HG02885 (cell line): ENCODE measurements at regions not wholly inside any gene's neighbourhood (a gene's known extent, or its start where the extent isn't known, plus 50 kb on each side); places are given as distances from the start of the nearest gene placed in this dataset.

ENCODE experiments used
- ATAC-seq: cut with Tn5 transposase; IDR thresholded peaks from one replicate; pipeline ENCODE4 v1.9.1; 2021; ENCODE audit warnings: mild to moderate bottlenecking; ENCODE audit not compliant: unreplicated experiment, poor library complexity

DNA sequence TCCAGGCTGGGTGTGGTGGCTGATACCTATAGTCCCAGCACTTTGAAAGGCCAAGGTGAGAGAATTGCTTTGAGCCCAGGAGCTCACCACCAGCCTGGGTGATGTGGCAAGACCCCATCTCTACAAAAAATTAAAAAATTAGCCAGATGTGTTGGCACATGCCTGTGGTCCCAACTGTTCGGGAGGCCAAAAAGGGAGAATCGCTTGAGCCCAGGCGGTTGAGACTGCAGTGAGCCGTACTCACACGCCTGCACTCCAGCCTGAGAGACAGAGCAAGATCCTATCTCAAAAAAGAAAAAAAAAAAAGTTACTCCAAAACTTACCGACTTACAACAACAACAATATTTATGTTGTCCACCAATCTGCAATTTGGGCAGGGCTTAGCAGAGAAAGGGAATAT, 178.0 kb upstream of the FN1 start:
- ATAC-seq = no peak

DNA sequence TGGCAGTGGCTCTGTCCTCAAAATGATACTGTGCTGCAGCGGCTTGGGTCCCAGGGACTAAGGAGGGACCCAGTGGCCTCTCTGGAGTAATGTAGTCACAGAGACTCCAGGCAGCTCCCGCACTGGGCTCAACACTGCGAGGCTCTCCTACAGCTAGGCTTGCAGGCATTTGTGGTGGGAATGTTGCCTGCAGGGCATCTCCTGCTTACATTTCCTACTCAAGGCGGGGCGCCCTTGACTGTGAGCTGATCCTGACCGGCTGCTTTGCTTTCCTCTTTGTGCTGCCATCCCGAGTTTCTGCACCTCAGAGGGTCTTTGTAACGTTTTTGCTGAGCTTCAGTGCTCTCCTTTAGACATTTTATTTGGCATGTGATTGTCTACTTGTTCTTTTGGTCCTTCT, 177.4 kb upstream of the FN1 start:
- ATAC-seq = no peak

DNA sequence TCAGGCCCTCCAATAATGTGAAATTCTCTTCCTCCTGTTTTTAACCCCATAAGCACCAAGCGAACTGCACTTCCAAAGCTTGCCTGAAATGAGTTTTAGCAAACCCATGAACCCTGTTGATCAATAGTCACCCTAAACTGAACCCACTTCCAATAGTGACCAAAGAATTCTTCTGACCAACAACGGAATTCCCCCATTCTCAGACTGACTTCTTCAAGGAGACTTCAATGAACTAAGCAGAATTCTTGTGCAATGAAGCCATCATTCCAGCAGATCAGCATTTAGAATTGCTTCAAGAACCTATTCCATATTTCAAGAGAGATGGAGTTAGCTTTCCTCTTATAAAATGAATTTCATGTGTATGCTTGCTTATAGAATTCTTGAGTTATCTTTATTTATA, 176.9 kb upstream of the FN1 start:
- ATAC-seq = no peak

DNA sequence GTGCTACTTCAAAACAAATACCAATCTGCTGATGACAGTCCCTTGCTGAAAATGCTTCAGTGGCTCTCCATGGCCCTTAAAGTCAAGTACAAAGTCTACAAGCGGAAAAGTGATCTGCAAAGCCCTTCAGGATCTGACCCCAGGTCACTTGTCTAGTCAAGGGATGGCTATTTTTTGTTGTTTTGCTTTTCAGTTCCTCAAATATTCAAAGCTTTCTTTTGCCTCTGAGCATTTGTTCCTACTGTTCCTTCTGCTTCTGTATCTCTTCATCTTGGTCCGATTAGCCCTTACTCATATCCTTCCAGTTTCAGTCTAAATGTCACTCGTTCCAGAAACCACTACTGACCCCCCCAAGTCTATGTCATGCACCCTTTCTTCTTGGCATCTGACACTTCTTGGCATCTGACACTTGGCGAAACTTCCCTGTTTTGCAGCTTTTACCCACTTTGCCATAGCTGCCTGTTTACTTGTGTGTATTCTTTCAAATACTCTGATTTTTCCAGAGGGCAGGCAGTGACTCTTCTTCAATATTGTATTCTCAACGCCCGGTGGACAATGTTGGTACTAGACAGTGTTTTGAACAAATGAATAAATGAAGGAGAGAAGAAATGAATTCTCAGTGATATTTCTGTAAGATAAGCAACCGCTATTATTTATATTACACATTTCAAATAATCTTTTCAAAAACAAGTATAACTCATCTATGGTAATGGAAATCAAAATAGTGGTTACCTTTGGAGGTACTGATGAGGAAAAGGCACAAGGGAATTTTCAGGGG, 175.9 kb upstream of the FN1 start:
- ATAC-seq = peak; percentile 54

DNA sequence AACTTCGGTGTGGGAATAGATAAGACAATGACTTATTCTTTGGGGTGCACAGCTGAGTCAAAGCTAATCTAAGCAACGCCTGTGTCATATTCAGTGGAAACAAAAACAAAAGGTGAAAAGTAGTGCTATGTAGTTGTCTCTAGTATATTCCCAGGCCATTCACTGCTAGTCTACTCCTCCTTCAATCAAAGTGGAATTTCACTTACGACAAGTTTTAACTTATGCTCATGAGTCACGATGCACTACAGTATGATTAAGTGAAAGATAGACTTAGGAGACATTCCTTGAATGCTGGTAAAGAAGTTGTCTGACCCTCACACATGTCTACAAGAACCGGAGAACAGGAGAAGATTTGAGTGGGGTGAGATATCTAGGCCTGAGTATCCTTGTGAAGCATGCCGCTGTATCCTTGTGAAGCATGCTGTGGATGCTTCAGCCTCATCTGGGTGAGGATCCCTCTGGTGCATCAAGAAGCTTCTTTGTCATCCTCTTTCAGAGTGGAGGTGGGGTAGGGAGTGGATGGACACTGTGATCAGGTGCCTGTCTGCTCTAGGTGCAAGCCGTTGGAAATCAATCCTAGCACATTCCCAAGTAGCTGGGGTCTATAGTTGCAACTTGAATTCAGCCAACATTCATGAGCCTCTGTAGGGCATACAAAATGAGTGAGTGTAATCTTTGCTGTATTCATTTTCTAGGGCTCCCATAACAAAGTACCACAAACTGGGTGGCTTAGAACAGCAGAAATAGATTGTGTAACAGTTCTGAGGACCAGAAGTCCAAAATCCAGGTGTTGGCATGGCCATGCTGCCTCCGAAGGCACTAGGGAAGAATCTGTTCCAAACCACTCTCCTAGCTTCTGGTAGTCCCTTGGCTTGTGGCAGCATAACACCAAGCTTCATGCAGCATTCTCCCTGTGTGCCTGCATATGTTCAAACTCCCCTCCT, 173.5 kb upstream of the FN1 start:
- no peak for ATAC-seq

DNA sequence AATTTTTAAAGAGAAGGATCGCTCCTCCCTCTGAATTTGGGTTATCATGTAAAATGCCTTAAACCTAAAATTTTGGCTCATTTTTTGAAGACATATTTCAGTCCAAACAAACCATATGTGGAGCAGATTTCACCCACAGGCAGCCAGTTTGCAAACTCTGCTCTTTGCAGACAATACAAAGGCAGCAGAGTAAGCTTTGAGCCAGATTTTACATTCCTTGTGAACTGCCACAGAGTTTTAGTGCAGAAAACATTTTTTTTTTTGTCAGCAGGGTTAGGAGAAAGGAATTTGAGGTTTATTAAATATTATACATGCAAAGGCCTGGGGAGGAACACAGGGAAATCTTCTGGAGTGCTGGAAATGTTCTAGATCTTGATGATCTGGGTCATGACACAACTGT, 171.9 kb upstream of the FN1 start:
- no peak for ATAC-seq

DNA sequence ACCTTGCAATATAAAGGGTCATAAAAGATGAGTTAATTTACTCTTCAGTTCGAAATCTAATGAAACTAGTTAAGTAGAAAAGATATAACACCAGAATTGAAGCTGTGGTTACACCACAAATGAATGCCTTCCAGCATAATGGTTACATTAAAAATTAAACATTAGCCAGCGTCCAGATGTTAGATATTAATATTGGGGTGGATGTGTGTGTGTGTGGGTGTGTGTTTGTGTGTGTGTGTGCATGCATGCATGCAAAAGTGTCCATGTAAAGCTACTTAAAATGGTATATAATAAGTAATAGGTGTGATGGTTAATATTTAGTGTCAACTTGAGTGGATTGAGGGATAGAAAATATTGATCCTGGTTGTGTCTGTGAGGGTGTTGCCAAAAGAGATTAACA, 170.4 kb upstream of the FN1 start:
- ATAC-seq = no peak

DNA sequence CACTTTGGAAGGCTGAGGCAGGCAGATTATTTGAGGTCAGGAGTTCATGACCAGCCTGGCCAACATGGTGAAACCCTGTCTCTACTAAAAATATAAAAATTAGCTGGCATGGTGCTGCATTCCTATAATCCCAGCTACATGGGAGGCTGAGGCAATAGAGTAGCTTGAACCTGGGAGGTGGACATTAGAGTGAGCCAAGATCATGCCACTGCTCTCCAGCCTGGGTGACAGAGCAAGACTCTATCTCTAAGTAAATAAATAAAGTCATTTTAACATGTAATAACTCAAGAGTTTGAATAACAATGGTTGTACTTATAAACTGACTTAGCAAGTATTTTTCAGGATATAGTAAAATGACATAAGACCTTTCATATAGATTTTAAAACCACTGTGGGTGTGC, 169.3 kb upstream of the FN1 start:
- no peak for ATAC-seq

DNA sequence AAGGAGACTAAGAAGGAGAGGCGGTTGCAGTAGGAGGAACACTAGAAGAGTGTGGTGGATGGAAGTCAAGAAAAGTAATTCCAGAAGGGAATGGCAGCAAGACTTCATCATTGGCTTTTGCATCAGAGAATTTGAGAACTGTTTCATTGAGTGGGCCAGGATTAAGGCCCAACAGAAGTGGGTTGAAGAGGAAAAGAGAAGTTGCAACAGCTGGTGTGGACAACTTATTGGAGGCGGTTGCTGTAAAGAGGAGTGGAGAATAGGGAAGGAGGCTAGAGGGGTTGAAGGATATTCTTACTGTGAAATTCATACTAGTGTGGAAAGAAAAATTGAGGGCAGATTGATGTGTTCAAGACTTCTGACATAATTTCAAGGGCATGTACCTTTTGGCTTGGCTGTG, 168.7 kb upstream of the FN1 start:
- no peak for ATAC-seq

DNA sequence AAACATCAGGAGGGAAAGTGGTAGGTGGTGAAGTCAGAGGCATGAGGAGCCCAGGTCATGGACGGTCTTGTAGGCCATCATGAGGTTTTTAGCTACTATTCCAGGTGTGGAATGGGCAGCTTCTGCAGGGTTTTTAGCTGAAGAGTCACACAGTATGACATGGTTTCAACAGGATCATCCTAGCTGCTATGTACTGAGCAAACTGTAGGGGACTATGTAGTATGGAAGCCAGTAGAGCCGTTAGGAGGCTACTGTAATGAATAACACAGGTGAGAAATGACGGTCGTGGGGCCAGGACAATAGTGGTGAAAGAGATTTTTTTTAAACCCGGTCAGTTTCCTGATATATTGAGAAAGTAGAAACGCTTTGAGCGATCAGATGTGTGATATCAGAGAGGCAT, 167.6 kb upstream of the FN1 start:
- no peak for ATAC-seq

DNA sequence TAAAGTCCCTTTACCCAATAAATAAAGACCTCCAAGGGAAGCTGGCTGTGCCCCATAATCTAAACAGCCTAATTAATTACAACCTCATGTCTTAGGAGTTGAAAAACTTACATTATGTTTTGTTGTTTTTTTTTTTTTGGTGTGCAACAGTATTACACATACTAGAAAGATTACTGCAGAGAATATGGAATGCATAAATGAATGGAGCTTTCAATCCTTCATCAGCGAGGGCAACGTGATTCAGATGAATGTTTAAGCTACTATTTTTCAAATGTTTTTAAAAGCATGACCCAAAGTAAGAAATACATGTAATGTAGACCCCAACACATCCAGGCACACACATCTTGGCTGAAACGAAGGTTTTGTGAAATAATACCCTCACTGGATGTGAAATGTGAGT, 167.1 kb upstream of the FN1 start:
- ATAC-seq = no peak

DNA sequence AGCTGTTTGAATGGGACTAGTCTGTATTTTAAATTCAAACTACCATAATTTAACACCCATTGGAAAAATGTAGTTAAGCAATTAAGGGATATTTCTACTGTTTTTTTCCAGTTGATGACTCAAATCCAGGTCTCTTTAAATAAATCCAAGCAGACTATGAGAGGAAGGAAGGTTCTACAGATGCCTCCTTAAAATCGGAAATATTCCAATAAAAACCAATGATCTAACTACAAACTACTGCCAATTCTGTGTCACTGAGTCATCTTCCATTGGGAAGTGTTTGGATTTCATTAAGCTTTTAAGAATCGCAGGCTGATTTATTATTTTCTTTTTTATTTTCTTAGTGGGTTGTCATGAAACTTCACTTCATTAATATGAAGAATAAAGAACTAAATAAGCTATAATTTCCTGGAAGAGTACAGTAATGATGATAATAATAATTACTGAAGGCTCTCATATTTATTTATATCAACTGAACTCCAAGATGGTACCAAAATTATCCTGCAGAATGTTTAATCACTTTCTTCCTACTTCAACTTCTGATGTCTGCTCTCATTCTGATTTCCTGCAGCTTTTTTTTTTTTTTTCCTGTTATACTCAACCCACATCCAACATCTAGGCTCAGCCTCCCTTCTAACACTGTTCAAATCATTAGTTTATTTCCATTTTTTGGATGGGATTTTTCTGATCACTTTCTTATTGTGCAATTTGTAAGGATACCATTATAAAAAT, 166.3 kb upstream of the FN1 start:
- no peak for ATAC-seq

DNA sequence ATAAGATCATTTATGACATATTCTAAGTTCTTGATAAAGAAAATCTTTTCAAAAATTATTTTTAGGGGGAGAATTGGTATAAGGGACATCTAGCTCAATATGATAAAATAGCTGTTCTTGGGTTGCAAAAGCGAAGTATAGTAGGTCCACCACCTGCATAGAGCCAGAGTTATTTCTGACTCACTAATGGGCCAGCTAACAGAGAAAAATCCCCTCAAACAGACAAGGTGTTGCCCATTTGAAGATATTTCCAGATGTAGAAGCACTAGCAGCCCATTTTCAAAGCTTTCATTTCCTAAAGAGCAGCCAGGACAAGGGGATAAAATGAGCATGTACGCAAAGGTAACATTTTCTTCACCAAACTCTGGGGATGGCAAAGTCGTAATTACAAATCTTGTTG, 165.7 kb upstream of the FN1 start:
- no peak for ATAC-seq

DNA sequence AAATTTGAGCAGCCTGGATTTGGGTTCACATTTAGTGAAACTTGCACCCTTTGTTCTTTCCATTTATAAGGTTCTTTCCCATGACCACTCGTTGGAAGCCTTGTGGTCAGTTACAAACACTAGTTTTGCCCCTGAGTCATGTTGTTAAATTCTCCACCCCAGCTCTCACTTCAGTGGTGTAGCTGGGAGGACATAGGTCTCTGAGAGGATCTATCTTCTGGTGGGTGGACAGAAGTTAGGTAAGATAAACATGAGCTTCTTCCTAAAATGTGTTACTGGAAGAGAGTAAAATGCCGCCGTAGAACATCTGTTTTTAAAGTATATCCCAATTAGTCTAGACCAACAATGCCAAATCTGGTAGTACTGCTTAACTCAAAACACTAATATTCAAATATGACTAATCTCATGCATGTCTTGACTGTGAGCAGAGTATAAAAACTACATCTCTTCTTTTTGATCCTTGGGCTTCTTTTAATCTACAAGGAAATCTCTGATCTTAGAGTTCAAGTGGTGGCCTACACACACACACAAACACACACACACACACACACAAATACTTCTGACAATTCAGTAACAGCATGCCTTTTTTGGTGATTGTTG, 162.6 kb upstream of the FN1 start:
- ATAC-seq = no peak

DNA sequence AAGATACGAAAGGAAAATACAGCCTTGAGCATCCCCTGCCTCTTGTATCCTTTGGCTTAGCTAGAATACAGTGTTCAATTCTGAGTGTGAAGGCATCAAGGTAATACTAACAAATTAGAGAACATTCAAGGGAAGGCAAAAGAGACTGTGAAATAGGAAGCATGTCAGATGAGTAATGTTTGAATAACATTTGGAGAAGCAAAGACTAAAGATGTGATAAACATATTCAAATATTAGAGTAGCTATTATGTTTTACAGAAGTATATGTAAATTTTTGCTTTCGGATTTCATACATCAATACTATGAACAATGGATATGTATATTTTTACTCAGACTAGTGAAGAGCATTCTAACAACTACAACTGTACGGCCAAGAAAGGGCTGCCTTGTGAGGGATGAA, 161.7 kb upstream of the FN1 start:
- no peak for ATAC-seq

DNA sequence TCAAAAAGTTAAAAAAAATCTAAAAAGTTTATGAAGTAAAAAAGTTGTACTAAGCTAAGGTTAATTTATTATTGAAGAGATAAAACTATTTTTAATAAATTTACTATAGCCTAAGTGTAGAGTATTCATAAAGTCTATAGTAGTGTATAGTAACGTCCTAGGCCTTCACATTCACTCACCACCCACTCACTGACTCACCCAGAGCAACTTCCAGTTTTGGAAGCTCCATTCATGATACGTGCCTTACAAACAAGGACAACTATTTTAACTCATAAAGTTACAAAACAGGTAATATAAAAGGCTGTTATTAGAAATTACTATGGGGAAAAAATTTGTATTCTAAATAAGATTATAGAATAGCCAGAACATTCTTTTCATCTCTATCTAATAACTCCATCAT, 158.9 kb upstream of the FN1 start:
- ATAC-seq = no peak

DNA sequence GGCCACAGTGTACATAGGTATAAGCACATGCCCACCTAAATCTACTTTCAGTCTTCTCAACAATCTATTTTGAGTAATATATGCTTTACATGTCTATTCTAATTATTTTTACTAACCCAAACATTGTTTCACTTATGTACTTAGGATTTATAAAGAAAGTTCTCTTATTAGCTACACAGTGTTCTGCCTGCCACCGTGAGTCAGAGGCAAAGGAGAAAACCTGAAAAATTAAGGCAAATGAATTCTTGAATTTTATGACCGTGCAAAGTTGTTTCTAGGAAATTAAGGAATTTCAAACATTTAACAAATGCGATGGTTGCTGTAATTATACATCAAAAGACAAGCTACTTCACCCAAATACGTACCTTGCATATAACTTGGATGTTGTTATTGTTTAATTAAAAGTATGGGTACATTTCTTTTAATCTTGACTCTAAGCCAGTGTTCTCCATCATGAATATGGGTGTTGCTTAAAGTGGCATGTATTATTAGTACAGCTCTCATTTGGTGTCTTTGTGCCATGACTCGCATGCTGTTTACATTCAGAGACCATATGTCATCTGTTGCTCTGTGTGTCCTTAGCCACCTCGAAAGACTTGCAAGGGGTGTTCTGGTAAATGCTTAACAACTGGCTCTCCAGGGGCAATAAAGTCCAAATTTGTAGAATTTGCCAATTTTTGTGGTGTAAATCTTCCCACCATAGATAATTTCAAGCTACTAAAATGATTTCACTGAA, 154.3 kb upstream of the FN1 start:
- ATAC-seq = no peak

DNA sequence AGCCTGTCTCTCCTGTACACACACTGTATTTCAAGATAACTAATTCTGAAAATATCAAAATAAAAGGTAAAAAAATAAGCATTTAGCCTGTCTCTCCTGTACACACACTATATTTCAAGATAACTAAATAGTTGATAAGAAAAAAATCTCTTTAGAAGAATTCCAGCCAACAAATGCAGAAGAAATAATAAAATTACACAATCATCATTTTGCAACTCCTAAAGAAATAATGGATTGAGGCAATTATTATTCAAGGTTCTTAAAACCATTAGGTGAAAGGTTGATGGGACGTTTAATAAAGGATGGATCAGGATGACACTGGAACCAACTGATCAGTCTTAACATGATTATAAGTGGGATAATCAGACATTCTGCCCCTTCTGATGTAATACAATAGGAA, 148.0 kb upstream of the FN1 start:
- no peak for ATAC-seq

DNA sequence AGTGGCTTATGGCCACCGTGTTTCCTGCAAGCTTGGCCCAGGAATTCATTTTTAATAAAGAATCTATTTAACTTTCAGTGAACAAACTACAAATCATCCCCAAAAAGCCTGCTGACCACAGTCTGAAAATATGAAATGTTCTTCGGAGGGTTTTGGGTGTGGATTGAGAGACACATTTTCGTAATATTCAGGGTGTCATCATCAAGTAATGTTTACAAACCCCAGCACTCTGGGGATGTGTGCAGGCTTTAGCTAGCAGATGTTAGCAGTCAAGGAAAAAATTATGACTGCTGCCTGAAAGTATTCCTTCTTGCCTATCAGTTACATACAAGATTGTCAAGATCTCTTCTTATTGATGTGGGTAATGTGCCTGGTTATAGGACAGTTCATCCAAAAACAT, 143.9 kb upstream of the FN1 start:
- ATAC-seq = no peak

DNA sequence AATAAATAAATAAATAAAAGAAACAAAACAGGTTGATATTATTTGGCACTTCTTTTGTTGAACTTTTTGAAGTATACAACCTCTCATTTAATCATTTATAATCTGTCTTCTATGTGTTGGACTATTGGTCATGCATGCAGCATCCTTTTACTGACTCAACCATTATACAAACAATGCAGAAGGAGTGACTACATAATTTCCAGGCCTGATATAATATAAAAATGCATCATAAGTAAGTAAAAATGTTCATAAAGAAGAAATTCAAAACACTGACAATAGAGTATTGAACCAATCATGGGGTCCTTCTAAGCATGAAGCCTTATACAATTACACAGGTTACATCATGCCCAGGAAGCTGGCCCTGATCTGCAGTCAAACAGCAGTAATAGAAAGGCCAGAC, 141.5 kb upstream of the FN1 start:
- no peak for ATAC-seq
